ENCODE measurements at regions not wholly inside any gene's neighbourhood (a gene's known extent, or its start where the extent isn't known, plus 50 kb on each side); places are given as distances from the start of the nearest gene placed in this dataset.

- DNase-seq (ENCODE audit: low read depth in 4 of 4, low spot score in 3 of 4): peak in 1 of 4 donors; percentile 37
Observed at GRCh38 chr16:9296271-9296590, 204.8 kb downstream of the HAPSTR1 start.

- DNase-seq (ENCODE audit: low read depth in 4 of 4, low spot score in 3 of 4): no peak
Observed at GRCh38 chr16:9297437-9298113, 206.1 kb downstream of the HAPSTR1 start.

- no peak for DNase-seq (ENCODE audit: low read depth in 4 of 4, low spot score in 3 of 4)
Observed at GRCh38 chr16:9300252-9300651, 208.8 kb downstream of the HAPSTR1 start.

GRCh38 chr16:9302072-9302471 lies 210.6 kb downstream of the HAPSTR1 start:
- no peak for DNase-seq (ENCODE audit: low read depth in 4 of 4, low spot score in 3 of 4)

GRCh38 chr16:9306753-9307152 lies 215.3 kb downstream of the HAPSTR1 start:
- DNase-seq (ENCODE audit: low read depth in 4 of 4, low spot score in 3 of 4): no peak

GRCh38 chr16:9307446-9307845 lies 216.0 kb downstream of the HAPSTR1 start:
- DNase-seq (ENCODE audit: low read depth in 4 of 4, low spot score in 3 of 4): no peak

- DNase-seq (ENCODE audit: low read depth in 4 of 4, low spot score in 3 of 4): peak in 1 of 4 donors; percentile 48
Observed at GRCh38 chr16:9308356-9308801, 216.9 kb downstream of the HAPSTR1 start.

- no peak for DNase-seq (ENCODE audit: low read depth in 4 of 4, low spot score in 3 of 4)
Observed at GRCh38 chr16:9308850-9309249, 217.4 kb downstream of the HAPSTR1 start.

GRCh38 chr16:9309844-9310243 lies 218.4 kb downstream of the HAPSTR1 start:
- no peak for DNase-seq (ENCODE audit: low read depth in 4 of 4, low spot score in 3 of 4)

GRCh38 chr16:9311303-9311954 lies 220.0 kb downstream of the HAPSTR1 start:
- no peak for DNase-seq (ENCODE audit: low read depth in 4 of 4, low spot score in 3 of 4)

GRCh38 chr16:9316008-9316407 lies 224.6 kb downstream of the HAPSTR1 start:
- no peak for DNase-seq (ENCODE audit: low read depth in 4 of 4, low spot score in 3 of 4)

- DNase-seq (ENCODE audit: low read depth in 4 of 4, low spot score in 3 of 4): no peak
Observed at GRCh38 chr16:9316615-9317014, 225.2 kb downstream of the HAPSTR1 start.

GRCh38 chr16:9318764-9319163 lies 227.3 kb downstream of the HAPSTR1 start:
- no peak for DNase-seq (ENCODE audit: low read depth in 4 of 4, low spot score in 3 of 4)

GRCh38 chr16:9322769-9323168 lies 231.3 kb downstream of the HAPSTR1 start:
- no peak for DNase-seq (ENCODE audit: low read depth in 4 of 4, low spot score in 3 of 4)

- DNase-seq (ENCODE audit: low read depth in 4 of 4, low spot score in 3 of 4): no peak
Observed at GRCh38 chr16:9323170-9323569, 231.7 kb downstream of the HAPSTR1 start.

- no peak for DNase-seq (ENCODE audit: low read depth in 4 of 4, low spot score in 3 of 4)
Observed at GRCh38 chr16:9327253-9327652, 235.8 kb downstream of the HAPSTR1 start.

- no peak for DNase-seq (ENCODE audit: low read depth in 4 of 4, low spot score in 3 of 4)
Observed at GRCh38 chr16:9328411-9328810, 237.0 kb downstream of the HAPSTR1 start.

- DNase-seq (ENCODE audit: low read depth in 4 of 4, low spot score in 3 of 4): no peak
Observed at GRCh38 chr16:9330095-9330494, 238.7 kb downstream of the HAPSTR1 start.

- DNase-seq (ENCODE audit: low read depth in 4 of 4, low spot score in 3 of 4): no peak
Observed at GRCh38 chr16:9331503-9331902, 240.1 kb downstream of the HAPSTR1 start.

GRCh38 chr16:9332574-9333148 lies 241.2 kb downstream of the HAPSTR1 start:
- DNase-seq (ENCODE audit: low read depth in 4 of 4, low spot score in 3 of 4): no peak

- DNase-seq (ENCODE audit: low read depth in 4 of 4, low spot score in 3 of 4): no peak
Observed at GRCh38 chr16:9333469-9333868, 242.0 kb downstream of the HAPSTR1 start.

GRCh38 chr16:9334103-9334502 lies 242.7 kb downstream of the HAPSTR1 start:
- no peak for DNase-seq (ENCODE audit: low read depth in 4 of 4, low spot score in 3 of 4)
